OCI-LY1 (cell line): ENCODE measurements at regions not wholly inside any gene's neighbourhood (a gene's known extent, or its start where the extent isn't known, plus 50 kb on each side); places are given as distances from the start of the nearest gene placed in this dataset.

ENCODE experiments used
- H2AFZ ChIP-seq: fragments of 200-600 bp; sonication (generic), shearing (Covaris generic); 2 replicates; pipeline ENCODE4 v1.6.0; 2014; ENCODE audit warnings: antibody characterized with exemption, mild to moderate bottlenecking, low read length
- H3F3A ChIP-seq: fragments of 200-600 bp; sonication (generic), shearing (Covaris generic); 2 replicates; pipeline ENCODE4 v1.6.0; 2014; ENCODE audit warnings: mild to moderate bottlenecking, antibody characterized with exemption, low read length, moderate library complexity; ENCODE audit not compliant: insufficient read depth
- H3K27ac ChIP-seq: fragments of 200-600 bp; sonication (generic); 2 replicates; pipeline ENCODE4 v1.5.1; 2014; ENCODE audit warnings: low read length, mixed run types, mild to moderate bottlenecking, low read depth; ENCODE audit not compliant: poor library complexity, severe bottlenecking
- H3K27me3 ChIP-seq: fragments of 200-600 bp; sonication (generic); 2 replicates; pipeline ENCODE4 v1.6.0; 2014; ENCODE audit warnings: antibody characterized with exemption, mild to moderate bottlenecking, low read length, moderate library complexity; ENCODE audit not compliant: insufficient read depth
- H3K36me3 ChIP-seq: fragments of 200-600 bp; sonication (generic); 2 replicates; pipeline ENCODE4 v1.6.1; 2014; ENCODE audit warnings: mild to moderate bottlenecking, antibody characterized with exemption, low read length, moderate library complexity, mixed read lengths; ENCODE audit not compliant: insufficient read depth
- H3K4me1 ChIP-seq: fragments of 200-600 bp; sonication (generic); 2 replicates; pipeline ENCODE4 v1.5.1; 2014; ENCODE audit warnings: mild to moderate bottlenecking, low read length, moderate library complexity; ENCODE audit not compliant: insufficient read depth, severe bottlenecking
- H3K4me2 ChIP-seq: fragments of 200-600 bp; sonication (generic), shearing (Covaris generic); 2 replicates; pipeline ENCODE4 v1.6.1; 2014; ENCODE audit warnings: low read length
- H3K4me3 ChIP-seq: fragments of 200-600 bp; sonication (generic); 2 replicates; pipeline ENCODE4 v1.5.1; 2014; ENCODE audit warnings: low read length, low read depth, mild to moderate bottlenecking, mixed read lengths; ENCODE audit not compliant: poor library complexity, severe bottlenecking
- H3K79me2 ChIP-seq: fragments of 200-600 bp; shearing (Covaris generic); 2 replicates; pipeline ENCODE4 v1.6.1; 2016; ENCODE audit warnings: mixed run types, low read length, mixed read lengths; ENCODE audit not compliant: insufficient read depth
- H3K9ac ChIP-seq: fragments of 200-600 bp; sonication (generic), shearing (Covaris generic); 2 replicates; pipeline ENCODE4 v1.6.1; 2014; ENCODE audit warnings: mild to moderate bottlenecking, low read length, mixed read lengths
- H3K9me2 ChIP-seq: fragments of 200-600 bp; sonication (generic), shearing (Covaris generic); 2 replicates; pipeline ENCODE4 v1.6.1; 2014; ENCODE audit warnings: low read depth, mild to moderate bottlenecking, low read length, mixed read lengths
- H3K9me3 ChIP-seq: fragments of 200-600 bp; shearing (Covaris generic); 2 replicates; pipeline ENCODE4 v1.6.1; 2014; ENCODE audit warnings: low read length, mixed read lengths
- H4K20me1 ChIP-seq: fragments of 200-600 bp; sonication (generic), shearing (Covaris generic); 2 replicates; pipeline ENCODE4 v1.6.0; 2016; ENCODE audit warnings: mild to moderate bottlenecking, low read length; ENCODE audit not compliant: insufficient read depth
- CTCF ChIP-seq: fragments of 200-600 bp; sonication (generic), shearing (Covaris generic); IDR thresholded peaks from 2 replicates; pipeline ENCODE4 v1.5.1; 2017; ENCODE audit warnings: mild to moderate bottlenecking, antibody characterized with exemption, low read length, moderate library complexity, mixed read lengths
- EZH2 ChIP-seq: fragments of 200-600 bp; sonication (generic), shearing (Covaris generic); IDR thresholded peaks from 2 replicates; pipeline ENCODE4 v1.8.0; 2017; ENCODE audit warnings: borderline replicate concordance, mixed run types, mild to moderate bottlenecking, antibody characterized with exemption, low read length, moderate library complexity, mixed read lengths

- no peaks in the 10 kb centered on the region for H3K79me2 ChIP-seq
- H3K9me2 ChIP-seq, result no peaks in the 10 kb centered on the region
- no peaks in the 10 kb centered on the region for H3K27me3 ChIP-seq
- H3K9me3 ChIP-seq, result no peaks in the 10 kb centered on the region
- no peaks in the 10 kb centered on the region for H3K4me1 ChIP-seq
- TF ChIP-seq EZH2 (no peak), CTCF (no peak)
- no peaks in the 10 kb centered on the region for H3K36me3 ChIP-seq
- no peak overlapping the region for H3K27ac ChIP-seq
- H2AFZ ChIP-seq, result no peak overlapping the region
- no peak overlapping the region for H3K4me2 ChIP-seq
- H3K9ac ChIP-seq, result no peak overlapping the region
- no peak overlapping the region for H3K4me3 ChIP-seq
- H4K20me1 ChIP-seq, result no peaks in the 10 kb centered on the region
- no peaks in the 10 kb centered on the region for H3F3A ChIP-seq
These were observed 631.9 kb downstream of the PSAT1 start for GRCh38 chr9:78928625-78929405.

GRCh38 chr9:78930281-78930680 is 633.4 kb downstream of the PSAT1 start:
- no peaks in the 10 kb centered on the region for H3K4me1 ChIP-seq
- no peaks in the 10 kb centered on the region for H3K27me3 ChIP-seq
- H3F3A ChIP-seq, result no peaks in the 10 kb centered on the region
- no peak overlapping the region for H3K27ac ChIP-seq
- no peak overlapping the region for H3K4me2 ChIP-seq
- TF ChIP-seq CTCF (no peak), EZH2 (no peak)
- no peaks in the 10 kb centered on the region for H3K9me3 ChIP-seq
- H3K79me2 ChIP-seq, result no peaks in the 10 kb centered on the region
- H2AFZ ChIP-seq, result no peak overlapping the region
- H3K9ac ChIP-seq, result no peak overlapping the region
- H3K36me3 ChIP-seq, result no peaks in the 10 kb centered on the region
- no peaks in the 10 kb centered on the region for H3K9me2 ChIP-seq
- no peaks in the 10 kb centered on the region for H4K20me1 ChIP-seq
- H3K4me3 ChIP-seq, result no peak overlapping the region

- H4K20me1 ChIP-seq, result no peaks in the 10 kb centered on the region
- H3K4me3 ChIP-seq, result no peak overlapping the region
- no peaks in the 10 kb centered on the region for H3K9me2 ChIP-seq
- no peak overlapping the region for H3K9ac ChIP-seq
- no peak overlapping the region for H3K4me2 ChIP-seq
- H3F3A ChIP-seq, result no peaks in the 10 kb centered on the region
- no peaks in the 10 kb centered on the region for H3K4me1 ChIP-seq
- no peaks in the 10 kb centered on the region for H3K27me3 ChIP-seq
- H3K27ac ChIP-seq, result no peak overlapping the region
- H3K79me2 ChIP-seq, result no peaks in the 10 kb centered on the region
- H3K9me3 ChIP-seq, result no peaks in the 10 kb centered on the region
- no peak overlapping the region for H2AFZ ChIP-seq
- H3K36me3 ChIP-seq, result no peaks in the 10 kb centered on the region
- TF ChIP-seq EZH2 (no peak), CTCF (no peak)
These were observed 636.1 kb downstream of the PSAT1 start for GRCh38 chr9:78932849-78933627.
